GM19468 (cell line): ENCODE measurements at regions not wholly inside any gene's neighbourhood (a gene's known extent, or its start where the extent isn't known, plus 50 kb on each side); places are given as distances from the start of the nearest gene placed in this dataset.

ENCODE experiments used
- ATAC-seq: cut with Tn5 transposase; IDR thresholded peaks from one replicate; pipeline ENCODE4 v1.9.1; 2021; ENCODE audit warnings: mild to moderate bottlenecking, moderate library complexity, moderate number of reproducible peaks; ENCODE audit not compliant: unreplicated experiment; ENCODE audit errors: extremely low read depth

DNA sequence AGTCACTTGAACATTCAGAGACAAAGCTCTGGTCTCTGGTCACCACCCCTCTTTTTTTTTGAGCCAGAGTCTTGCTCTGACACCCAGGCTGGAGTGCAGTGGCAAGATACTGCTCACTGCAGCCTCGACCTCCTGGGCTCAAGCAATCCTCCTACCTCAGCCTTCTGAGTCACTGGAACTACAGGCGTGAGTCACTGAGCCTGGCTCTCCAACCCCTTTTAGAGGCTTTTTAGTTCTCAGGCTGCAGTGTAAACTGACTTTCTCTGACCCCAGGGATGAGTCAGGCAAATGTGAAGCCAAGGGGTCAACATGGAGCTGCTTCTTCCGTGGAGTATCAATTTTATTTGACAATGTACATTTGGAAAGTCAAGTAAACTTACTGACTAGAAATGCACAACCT lies 229.2 kb downstream of the PTTG2 start:
- ATAC-seq, result no peak

DNA sequence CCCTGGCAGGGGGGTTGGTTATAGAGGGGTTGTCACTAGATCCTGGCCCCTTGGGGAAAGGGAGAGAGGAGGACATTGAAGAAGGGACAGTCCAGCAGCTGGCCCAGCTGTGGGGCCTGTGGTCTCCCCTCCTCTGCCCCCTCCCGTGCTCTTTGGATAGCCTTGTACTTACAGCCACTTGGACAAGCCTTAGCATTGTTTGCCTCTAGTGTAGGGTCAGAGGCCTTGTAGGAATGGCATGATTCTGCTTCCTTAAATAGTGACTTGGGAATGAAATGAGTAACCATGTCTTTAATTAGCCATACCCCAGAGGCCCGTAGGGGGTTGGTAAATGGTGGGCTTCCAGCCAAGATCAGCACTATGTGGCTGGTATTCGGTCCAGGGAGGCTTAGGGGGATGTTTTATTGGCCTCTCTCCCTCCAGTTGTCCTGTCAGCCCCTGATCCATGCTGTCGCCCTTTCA lies 230.6 kb downstream of the PTTG2 start:
- ATAC-seq, result no peak

DNA sequence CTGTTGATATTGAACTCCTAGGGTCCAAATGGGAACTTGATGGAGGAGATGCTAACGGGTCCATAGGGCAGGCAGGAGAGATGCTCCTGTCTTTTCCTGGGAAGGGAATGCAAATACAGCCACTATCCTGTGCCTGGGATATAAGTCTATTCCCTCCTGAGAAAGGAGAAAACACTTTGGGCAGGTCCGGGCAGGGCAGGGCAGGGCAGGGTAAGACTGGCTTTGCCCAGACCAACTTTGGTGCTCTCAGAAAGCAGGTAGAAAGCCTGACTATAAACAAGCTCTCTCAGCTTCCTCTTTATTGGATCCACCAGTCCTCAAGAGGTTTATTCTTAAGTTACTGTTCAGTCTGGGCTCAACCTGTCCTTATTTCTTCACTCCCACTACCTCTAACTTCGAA lies 232.3 kb downstream of the PTTG2 start:
- ATAC-seq, result no peak

DNA sequence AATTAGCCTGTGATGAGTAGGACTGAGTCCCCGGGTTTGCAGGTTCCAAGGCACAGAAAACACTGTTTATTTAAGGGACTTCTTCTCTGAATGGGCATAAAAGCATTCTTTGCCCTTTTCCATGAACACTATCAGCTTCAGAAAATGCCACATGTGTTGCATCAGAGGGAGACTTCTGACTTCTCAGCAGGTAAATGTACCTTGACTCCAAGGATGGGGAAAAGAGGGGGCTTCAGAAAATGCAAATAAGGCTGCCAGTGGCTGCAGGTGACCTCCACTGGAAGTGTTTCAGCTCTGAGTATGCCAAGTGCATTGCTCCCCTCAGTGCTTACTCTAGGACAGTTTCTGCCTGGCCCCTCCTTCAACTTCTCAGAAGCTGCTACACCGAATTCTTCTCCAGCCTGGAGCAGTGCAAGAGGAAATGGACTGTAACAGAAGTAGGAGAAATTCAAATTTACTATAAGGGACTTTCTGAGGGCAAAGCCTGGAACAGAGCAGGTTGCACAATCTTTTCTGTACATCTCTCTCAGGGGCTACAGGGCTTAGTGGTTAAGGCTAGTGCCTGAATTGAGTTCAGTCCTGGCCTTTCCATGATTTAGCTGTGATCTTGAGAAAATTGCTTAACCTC lies 233.2 kb downstream of the PTTG2 start:
- ATAC-seq, result no peak

DNA sequence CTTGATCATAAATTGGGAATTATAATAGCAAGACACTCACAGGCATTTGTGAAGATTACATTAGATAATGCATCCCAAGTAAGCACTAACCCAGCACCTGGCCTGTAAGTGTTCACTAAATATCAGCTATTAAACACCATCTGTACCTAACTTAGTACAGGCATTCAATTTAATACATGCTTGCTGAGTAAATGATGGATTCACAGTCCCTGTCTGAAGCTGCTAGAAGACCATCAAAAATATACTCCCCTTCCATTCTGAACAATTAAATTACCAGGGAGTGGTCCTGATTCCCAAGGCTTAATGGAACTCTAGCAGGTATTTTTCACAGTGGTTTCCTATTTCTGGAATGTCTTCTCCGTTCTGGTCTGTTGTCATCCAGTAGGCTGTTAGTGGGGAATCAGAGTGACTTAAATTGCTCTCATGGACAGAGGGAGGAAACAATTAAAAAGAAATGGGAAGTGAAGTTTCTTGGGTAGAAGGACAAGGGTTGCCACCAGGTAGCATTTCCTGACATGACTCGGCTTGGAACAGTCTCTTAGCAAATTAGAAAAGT lies 233.9 kb downstream of the PTTG2 start:
- no peak for ATAC-seq

DNA sequence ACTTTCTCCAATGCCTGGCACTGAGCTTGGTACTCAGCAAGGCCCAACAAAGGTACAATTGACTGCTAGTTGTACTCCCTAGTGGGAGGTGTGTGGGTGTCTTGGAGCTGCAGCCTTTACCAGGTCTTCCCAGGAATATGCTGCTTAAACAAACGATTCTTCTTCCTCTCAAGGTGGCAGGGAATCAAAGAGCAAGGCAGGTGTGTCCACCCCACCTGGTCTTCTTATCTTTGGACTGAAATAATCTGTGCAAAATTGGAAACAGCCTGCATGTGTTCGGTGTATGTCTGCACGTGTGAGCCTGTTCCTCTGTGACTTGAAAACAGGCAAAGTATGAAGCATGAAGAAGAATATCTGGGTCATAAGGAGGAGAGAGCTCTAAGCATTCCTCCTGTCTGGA lies 235.3 kb downstream of the PTTG2 start:
- ATAC-seq, result no peak

DNA sequence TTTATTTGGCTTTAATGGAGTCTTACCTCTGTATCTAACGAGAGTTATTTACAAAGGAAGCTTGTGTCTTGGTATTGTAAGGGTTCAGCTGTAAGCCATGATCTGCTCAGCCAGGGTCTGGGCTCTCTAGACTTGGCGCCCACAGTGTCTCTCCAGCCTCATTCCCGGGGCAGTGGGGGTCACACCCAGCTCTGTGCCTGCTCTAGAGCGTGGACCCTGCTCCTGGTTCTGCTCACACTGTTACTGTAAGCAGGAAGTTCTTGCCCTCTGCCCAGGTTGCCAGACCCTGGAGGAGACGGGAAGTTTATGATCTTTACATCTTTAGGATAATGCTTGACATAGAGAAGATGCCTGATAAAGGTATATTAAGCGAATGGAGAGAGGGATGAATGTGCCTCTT lies 235.7 kb downstream of the PTTG2 start:
- no peak for ATAC-seq

DNA sequence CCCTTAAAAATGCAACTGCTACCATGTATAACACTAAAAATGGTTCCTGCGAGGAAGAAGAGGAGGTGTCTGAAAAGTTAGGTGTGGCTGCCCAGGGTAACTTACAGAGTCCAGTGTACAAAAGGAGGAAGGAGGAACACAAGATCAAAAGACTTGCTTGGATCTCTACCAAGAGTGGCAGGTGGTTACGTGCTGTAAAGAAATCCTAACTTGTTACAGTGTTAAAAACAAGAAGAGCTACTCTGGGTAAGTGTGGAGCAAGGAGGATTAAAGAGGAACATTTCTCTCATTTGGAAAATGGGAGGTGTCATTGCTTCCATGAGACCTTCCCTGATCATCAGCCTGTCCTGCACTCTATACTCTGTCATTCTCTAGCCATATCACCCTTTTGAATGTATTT lies 242.0 kb downstream of the PTTG2 start:
- ATAC-seq, result no peak

DNA sequence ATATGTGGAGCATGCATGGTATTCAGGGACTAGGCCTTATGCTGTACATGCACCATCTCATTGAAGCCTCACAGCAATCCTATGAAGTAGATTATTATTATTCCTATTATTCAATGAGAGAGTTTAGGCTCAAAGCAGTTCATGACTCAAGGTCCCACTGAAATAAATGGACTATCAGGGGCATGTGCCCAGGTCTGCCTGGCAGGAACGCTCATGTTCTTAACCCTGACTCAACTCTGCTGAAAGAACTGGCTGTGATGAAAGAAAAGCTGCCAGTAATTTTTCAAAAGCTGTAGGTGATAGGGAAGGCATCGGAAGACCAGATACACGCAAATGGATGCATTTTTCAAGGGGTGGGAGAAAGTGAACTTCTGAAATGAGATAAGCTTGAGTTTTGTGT lies 243.4 kb downstream of the PTTG2 start:
- ATAC-seq, result no peak

DNA sequence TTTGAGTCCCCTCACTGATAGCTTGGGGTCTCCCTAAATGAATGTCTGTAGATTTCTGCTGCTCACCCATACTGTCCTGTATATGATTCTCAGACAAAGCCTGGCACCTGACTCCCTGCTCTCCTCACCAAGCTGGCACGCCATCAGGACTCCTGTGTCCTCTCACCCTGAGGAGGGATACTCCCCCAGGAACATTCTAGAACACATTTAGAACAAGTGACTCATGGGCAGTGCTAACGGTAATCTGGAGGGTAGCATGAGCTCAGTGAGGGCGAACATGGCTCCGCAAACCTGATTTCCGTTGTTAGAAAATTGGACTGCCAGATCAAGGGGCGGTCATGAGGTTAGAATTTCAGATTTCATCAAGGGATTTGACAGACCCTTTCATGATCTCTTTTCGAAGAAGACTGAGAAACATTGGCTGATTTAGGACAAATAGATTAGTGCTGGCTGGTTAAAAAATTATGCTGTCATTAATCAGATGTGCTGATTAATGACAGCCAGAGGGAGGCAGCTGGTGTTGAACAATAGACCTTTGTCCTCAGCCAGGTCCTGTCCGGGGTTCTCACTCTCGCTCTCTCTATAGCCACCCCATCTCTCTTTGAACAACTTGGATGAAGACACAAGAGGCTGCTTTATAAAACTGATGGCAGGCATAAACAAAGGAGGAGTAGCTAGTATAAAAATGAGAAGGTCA lies 244.3 kb downstream of the PTTG2 start:
- ATAC-seq, result no peak

DNA sequence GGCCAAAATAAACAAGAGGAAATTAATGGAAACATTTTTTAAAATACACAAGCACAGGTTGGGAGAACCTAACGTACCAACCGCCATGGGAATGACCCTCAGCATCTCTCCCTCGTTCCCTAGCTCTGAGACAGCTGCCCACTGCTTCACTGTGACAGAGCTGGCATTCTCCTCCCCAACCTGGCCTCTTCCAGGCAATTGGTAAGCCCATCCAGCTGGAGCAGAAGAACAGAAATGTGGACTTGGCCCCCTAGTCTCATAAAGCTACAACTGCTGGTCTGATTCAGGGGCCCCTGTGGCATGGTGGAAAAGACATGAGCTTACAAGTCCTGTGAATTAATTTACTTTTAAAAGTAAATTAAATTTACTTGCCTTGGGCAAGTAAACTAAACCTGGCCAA lies 245.1 kb downstream of the PTTG2 start:
- no peak for ATAC-seq

DNA sequence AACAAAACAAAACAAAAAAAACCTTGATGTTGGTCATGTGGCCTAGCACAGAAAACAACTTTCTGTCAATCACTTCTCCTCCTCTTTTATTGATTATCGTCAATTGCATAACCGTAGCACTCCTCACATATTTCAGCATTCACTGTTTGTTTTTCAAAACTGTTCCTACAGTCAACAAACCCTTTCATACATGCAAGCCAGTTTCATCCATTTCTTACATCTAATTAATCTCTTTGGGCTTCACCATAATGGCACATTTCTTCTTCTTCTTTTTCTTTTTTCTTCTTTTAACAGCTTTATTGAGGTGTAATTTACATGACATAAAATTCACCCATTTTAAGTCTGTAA lies 246.9 kb downstream of the PTTG2 start:
- no peak for ATAC-seq

DNA sequence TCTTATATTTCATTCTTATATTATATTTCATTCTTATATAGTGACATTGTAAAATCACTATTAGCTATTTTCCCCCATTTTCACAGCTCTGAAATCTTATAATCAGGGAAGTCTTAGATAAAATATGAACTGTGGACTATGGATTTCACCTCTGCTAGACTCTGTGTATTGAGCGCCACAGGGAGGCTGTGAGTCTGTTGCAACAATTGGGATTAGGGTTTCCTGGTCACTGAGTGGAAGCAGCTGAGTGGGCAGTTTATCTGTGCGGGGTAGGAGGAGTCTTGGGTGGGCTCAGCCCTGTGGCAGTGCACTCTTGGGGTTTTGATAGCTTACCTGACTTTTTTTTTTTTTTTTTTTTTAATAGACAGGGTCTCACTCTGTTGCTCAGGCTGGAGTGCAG lies 249.5 kb downstream of the PTTG2 start:
- ATAC-seq, result no peak

DNA sequence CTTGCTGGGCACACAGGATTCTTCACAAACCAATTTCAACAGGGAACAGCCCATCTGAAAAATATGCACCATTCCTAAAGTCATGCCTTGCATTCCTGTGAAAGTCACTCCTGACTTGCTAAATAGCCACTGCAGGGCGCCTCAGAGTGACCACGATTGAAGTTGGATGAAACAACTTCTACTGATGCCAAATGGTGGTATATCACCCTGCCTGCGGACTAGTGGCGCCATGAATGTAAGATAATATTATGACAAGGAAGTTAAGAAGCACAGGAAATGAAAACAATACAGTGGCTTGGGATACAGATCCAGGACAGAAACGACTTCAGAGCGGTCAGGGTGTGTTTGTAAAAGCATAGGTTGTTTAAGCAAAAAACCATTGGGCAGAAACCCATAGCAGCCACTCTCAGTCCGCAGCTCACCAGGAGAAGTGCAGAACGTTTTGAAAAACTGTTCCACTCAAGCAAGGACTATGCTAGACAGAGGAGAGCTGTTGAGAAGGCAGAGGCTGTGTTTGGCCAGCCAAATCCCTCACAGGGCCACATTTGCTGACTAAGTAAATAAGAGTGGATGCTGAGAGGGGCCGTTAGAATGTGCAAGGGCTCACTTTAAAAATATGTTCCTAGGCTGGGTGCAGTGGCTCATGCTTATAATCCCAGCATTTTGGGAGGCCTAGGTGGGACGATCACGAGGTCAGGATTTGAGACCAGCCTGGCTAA lies 250.4 kb downstream of the PTTG2 start:
- ATAC-seq, result no peak

DNA sequence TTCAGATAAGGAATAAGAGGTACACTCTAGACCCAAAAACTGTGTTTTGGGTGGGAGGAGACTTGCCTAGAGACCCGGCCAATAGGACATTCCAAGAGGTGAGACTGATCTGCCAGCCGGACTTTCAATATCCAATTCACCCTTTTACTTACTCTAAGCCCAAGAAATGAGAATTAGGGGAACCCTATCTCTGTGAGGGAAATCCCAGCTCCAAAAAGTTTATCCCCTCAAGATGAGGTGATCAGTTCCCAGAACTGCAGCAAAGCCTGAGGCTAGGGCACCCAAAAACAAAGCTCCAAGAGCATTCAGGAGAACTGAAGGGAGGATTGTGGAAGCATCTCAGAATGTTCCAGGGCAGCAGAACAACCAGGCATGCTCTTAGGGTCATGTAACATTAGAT lies 251.7 kb downstream of the PTTG2 start:
- no peak for ATAC-seq

DNA sequence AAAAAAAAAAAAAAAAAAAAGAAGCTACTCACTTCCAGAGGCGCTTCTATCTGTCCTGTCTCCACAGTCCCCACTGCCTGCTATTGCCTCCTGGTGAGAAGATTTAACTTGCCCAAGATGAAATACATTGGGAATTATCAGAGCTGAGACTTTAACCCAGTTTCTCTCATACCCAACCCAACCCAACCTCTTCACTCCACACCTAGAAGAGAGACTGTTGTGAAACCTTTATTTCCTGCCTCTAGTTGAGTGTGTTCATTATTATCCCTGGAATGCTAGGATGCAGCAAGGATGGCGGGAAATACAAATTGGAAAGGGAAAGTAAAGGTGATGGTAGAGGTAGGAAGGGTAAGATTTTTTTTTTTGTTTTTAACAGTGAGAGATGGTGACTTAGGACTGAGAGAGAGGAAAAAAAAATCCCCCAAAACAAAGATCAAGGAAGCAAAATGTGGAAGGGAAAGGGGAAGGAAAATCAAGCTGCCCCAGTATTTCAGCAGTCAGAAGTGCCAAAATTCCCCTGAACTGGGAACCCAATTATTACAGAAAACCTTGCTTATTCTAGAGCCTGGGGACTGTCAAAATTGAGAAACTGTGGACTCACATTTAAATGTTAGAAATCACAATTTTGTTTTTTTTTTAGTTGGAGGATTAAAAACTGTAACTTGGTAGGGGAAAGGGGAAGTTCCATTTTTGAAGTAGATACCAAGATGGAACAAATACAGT lies 253.0 kb downstream of the PTTG2 start:
- ATAC-seq, result no peak

DNA sequence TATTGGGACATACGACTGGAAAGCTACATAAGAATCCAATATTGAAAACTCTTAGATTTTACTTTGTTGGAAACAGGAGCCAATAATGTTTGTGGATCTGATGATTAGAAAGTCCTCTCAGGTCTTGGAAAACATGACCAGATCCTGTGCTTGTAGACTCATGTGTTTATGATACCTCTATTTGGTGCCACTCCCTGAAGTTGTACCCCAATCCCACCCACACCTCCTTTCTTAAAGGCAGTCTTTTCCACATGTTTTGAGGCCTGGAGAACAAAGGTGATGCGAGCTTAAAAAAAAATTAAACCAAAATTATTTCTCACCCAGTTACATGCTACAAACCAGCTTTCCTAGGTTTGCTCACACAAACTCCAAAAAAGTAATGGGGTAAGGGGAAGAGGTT lies 262.7 kb downstream of the PTTG2 start:
- ATAC-seq, result no peak

DNA sequence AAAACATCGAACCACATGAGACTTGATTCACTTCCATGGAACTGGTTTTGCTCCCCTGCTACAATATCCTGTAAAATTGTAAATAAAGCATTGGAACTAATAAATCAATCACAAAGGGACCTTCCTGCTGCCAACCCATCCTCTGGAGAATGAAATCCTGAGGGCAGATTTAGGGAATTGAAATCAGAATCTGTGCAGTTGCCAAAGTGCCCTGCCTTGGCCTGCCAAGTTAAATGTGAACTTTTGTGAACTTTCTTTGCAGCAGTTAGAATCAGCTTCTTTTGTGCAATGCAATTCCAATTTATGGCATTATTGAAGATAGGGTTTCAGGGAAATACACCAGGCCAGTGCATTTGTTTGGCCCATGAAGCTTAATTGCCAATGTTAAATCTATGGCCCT lies 263.1 kb downstream of the PTTG2 start:
- ATAC-seq, result no peak

DNA sequence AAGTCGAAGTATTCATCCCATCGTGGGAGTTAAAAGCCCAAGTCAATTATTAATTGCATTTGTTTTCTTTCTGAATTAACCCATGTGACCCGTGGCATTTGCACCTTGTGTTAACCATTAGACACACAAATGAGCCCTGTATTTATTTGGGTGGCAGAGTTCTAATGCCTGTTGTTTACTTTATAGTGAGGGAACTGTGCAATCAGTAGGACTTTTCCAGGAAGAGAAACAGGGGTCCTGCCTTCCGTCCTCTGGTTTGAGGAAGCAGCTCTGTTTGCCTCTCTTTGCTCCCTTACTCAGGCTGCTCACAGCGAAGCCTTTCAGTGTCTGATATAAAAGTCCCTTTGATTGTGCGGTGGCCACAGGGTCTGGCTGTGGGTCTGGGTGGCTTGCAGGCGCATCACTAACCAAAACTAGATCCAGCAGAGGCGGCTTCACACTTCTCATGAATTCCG lies 263.6 kb downstream of the PTTG2 start:
- ATAC-seq, result no peak

DNA sequence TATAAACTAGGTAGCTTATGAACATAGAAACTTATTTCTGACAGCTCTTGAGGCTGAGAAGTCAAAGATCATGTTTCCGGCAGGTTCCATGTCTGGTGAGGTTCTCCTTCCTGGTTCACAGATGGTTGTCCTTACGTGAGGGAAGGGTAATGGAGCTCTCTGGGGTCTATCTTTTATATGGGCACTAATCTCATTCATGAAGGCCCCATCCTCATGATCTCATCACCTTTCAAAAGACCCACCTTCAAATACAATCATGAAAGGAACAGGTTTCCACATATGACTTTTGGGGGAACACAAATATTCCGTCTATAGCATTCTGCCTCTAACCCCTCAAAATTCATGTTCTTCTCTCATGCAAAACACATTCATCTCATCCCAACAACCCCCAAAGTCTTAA lies 264.7 kb downstream of the PTTG2 start:
- no peak for ATAC-seq

DNA sequence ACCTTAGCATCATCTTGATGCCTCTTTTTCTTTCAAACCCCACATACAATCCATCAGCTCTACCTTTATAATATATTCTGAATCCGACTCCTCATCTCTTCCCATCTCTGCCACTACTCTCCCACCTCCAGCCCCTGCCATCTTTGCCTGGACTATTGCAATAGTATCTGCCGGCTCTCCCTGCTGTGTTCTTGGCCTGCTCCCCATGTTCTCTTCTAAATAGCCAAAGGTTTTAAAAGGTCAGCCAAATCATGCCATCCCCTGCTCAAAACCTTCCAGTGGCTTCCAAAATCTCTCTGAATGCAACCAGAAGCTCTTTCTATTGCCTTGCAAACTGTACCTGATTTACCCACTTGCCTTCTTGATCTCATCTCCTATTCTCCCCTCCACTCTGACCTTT lies 266.0 kb downstream of the PTTG2 start:
- no peak for ATAC-seq
